Heart right ventricle (tissue), 16 donors: ENCODE measurements at regions not wholly inside any gene's neighbourhood (a gene's known extent, or its start where the extent isn't known, plus 50 kb on each side); places are given as distances from the start of the nearest gene placed in this dataset.
"Not testable (repeated sequence)": the region's sequence is repeated elsewhere in the genome, so short reads cannot be mapped to it uniquely, and the experiment has no call there.

Source experiments
- ATAC-seq, 8 donors: fragments of 200-7000 bp; cut with Tn5 transposase; one replicate each; pipeline ENCODE4 v1.9.1; 2020; ENCODE audit warnings: mild to moderate bottlenecking in 8 of 8, moderate library complexity in 8 of 8, moderate number of reproducible peaks in 1 of 8
- DNase-seq, 2 donors: peaks; one replicate each; pipeline ENCODE4 v3.0.0-alpha.2; 2020
- H3K27ac ChIP-seq, 10 donors: fragments of 200-600 bp; sonication (generic) in 2 of 10; one replicate each; pipeline versions ENCODE4 v1.5.0 to v1.8.0; 2020 to 2022; ENCODE audit warnings: mild to moderate bottlenecking in 3 of 10
- H3K27me3 ChIP-seq, 7 donors: fragments of 200-600 bp; one replicate each; pipeline ENCODE4 v1.8.0; 2021 to 2022; ENCODE audit warnings: mild to moderate bottlenecking in 2 of 7
- H3K36me3 ChIP-seq, 9 donors: fragments of 200-600 bp; sonication (generic) in 1 of 9; one replicate each; pipeline versions ENCODE4 v1.5.0 to v1.8.0; 2020 to 2022; ENCODE audit warnings: mild to moderate bottlenecking in 2 of 9
- H3K4me1 ChIP-seq, 9 donors: fragments of 200-600 bp; sonication (generic) in 1 of 9; one replicate each; pipeline versions ENCODE4 v1.5.0 to v1.8.0; 2020 to 2022; ENCODE audit warnings: mild to moderate bottlenecking in 4 of 9
- H3K4me3 ChIP-seq, 10 donors: fragments of 200-600 bp; sonication (generic) in 2 of 10; one replicate each; pipeline versions ENCODE4 v1.5.0 to v1.8.0; 2020 to 2022; ENCODE audit warnings: mild to moderate bottlenecking in 7 of 10, moderate library complexity in 2 of 10
- H3K9me3 ChIP-seq, 11 donors: fragments of 200-600 bp in 10 of 11; sonication (generic) in 2 of 11; one replicate each; pipeline versions ENCODE4 v1.5.0 to v1.8.0; 2013 to 2022; ENCODE audit warnings: mild to moderate bottlenecking in 2 of 11, control low read depth in 1 of 11, moderate library complexity in 1 of 11
- WGBS, 2 donors: extraction: QIAGEN DNeasy Blood & Tissue Kit; methylation state at CpG; one replicate each; pipeline ENCODE4 v1.1.7; 2013; ENCODE audit warnings: inconsistent platforms in 1 of 2; 5-methylcytosine and 5-hydroxymethylcytosine counted together
- intact Hi-C, 10 donors: fragments of 100-400 bp; cut with DNase I; formaldehyde crosslinking; loops; one replicate each; pipeline versions ENCODE4 v1.11.1 to v1.14.2; 2022
- TF ChIP-seq, protein P1 (sequence below), 9 donors: fragments of 200-600 bp; sonication (generic) in 2 of 9; IDR thresholded peaks; one replicate each; pipeline versions ENCODE4 v1.5.0 to v1.8.0; 2021 to 2022; ENCODE audit warnings: antibody characterized with exemption in 9 of 9, mild to moderate bottlenecking in 5 of 9, moderate library complexity in 1 of 9
- donor health status: Arrhythmogenic right ventricular cardiomyopathy.
- donor health status: ischemic (EF 13 %, LVEDD 7.1; RV severe dilation, severe dysfunction).
- donor health status: healthy with polysubstance abuse.
- donor health status: DM: no; HTN: yes; CAD: no.
- donor health status: DM: no; HTN: no; CAD: no.
- donor health status: ischemic (EF 25% LVEDD 6.9; RV normal size, moderate dysfunction).
- donor health status: ischemic (EF 25% LVEDD 5.7; RV mildly dilated, moderate dysfunction).
- donor health status: healthy.
- donor health status: DM: yes; HTN: yes; CAD: no.
- donor health status: Ischemic cardiomyopathy.
- donor health status: ischemic (EF 35%, LVEDD 5.7; RV mildly dilated, moderate dysfunction).
- donor health status: nonischemic (EF 11% LVEDD 7.7; RV severe dilation, severe dysfunction).
- donor health status: DM: yes; HTN: yes; CAD: no.
- donor health status: PGD.
- donor health status: ischemic (EF 29% LVEDD 5.4; RV normal size, mild dysfunction).
- donor health status: nonischemic (EF 23%, LVEDD 6.1; RV moderate dilation, normal function).

DNA sequence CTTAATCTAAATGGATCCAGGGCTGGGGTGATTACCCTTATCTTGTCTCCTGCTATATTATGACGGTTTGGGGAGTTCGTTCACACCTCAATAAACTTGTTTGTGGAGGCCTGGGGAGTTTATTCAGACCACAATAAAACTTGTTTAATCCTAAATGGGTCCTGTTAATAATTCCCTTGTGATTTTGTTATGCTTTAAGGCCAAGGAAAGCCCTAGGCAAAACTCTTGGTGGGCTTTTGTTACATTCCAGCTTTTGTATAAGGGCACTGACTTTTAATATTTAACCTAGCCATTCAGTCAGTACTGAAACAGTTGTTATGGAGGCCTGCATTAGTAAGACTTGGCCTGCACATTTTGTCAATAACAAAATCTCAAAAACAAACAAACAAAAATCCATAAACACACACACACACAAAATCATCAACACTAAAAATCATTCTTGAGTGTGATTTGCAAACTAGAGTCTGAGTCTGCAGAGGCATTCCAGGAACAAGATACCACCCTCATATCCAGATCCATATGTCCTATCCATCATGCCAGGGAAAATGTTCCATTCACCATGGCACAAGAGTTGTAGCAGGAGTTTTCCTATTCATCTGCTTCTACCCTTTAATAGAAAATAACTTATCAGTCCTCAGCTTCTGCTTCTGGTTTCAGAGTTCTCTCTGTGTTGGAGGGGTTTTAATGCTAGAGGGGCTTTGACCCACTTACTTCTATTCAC lies 421.7 kb downstream of the AGTPBP1 start:
- no peak for DNase-seq
- TF ChIP-seq, protein P1, sequence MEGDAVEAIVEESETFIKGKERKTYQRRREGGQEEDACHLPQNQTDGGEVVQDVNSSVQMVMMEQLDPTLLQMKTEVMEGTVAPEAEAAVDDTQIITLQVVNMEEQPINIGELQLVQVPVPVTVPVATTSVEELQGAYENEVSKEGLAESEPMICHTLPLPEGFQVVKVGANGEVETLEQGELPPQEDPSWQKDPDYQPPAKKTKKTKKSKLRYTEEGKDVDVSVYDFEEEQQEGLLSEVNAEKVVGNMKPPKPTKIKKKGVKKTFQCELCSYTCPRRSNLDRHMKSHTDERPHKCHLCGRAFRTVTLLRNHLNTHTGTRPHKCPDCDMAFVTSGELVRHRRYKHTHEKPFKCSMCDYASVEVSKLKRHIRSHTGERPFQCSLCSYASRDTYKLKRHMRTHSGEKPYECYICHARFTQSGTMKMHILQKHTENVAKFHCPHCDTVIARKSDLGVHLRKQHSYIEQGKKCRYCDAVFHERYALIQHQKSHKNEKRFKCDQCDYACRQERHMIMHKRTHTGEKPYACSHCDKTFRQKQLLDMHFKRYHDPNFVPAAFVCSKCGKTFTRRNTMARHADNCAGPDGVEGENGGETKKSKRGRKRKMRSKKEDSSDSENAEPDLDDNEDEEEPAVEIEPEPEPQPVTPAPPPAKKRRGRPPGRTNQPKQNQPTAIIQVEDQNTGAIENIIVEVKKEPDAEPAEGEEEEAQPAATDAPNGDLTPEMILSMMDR (IDR thresholded peaks at IDR 0.05): no peak
- Histone ChIP-seq H3K27me3 (no peaks in the 10 kb centered on the region), H3K4me1 (no peaks in the 10 kb centered on the region), H3K9me3 (peaks cover 0 to 21% (median 4%) of the 10 kb centered on the region in 11 donors), H3K4me3 (no peak overlapping the region), H3K36me3 (no peaks in the 10 kb centered on the region), H3K27ac (no peak overlapping the region)
- no peak for ATAC-seq
- intact Hi-C loops: no loop called here
- WGBS, 2 donors: 86 to 89% methylated on average over 2 of the region's 2 CpGs

DNA sequence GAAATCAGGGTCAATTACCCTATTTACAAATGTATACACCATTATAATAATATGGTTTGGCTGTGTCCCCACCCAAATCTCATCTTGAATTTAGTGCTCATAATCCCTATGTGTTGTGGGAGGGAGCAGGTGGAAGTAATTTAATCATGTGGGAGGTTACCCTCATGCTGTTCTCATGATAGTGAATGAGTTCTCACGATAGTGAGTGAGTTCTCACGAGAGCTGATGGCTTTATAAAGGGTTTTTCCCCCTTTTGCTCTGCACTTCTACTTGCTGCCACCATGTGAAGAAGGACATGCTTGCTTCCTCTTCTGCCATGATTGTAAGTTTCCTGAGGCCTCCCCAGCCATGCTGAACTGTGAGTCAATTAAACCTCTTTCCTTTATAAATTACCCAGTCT lies 426.2 kb downstream of the AGTPBP1 start:
- 86 to 90% methylated on average over 2 of the region's 2 CpGs for WGBS, 2 donors
- H3K27me3 ChIP-seq, H3K4me3 ChIP-seq, ATAC-seq, DNase-seq, H3K4me1 ChIP-seq, intact Hi-C loops, H3K36me3 ChIP-seq, H3K27ac ChIP-seq: not testable (repeated sequence)
- peaks cover 0 to 16% (median 0%) of the 10 kb centered on the region in 11 donors for H3K9me3 ChIP-seq

DNA sequence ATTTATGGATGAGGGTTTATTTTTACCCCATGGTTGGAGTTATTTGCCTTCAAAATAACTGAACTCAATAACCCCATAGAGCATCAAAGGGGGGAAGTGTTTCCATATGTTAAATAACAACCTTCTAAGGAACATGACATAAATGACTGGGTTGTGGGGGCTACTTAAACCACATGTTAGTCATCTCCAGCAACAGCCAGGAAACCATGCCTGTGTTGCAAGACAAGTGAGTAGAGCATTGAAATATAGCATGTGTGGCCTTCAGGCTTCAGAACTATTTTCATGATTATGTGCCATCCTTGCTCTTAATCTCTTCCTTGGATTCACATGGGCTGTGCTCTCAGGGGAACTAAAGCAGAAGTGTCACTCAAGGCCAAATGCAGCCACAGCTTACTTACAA lies 431.2 kb downstream of the AGTPBP1 start:
- DNase-seq (no peak), ATAC-seq (no peak)
- H3K27ac ChIP-seq: no peak overlapping the region
- intact Hi-C loops: no loop called here
- TF ChIP-seq, protein P1 (IDR thresholded peaks at IDR 0.05): no peak
- peaks cover 0 to 25% (median 0%) of the 10 kb centered on the region in 11 donors for H3K9me3 ChIP-seq
- no peaks in the 10 kb centered on the region for H3K36me3 ChIP-seq
- no peak overlapping the region for H3K4me3 ChIP-seq
- H3K4me1 ChIP-seq: no peaks in the 10 kb centered on the region
- H3K27me3 ChIP-seq: peaks cover 0 to 5% (median 0%) of the 10 kb centered on the region in 7 donors

DNA sequence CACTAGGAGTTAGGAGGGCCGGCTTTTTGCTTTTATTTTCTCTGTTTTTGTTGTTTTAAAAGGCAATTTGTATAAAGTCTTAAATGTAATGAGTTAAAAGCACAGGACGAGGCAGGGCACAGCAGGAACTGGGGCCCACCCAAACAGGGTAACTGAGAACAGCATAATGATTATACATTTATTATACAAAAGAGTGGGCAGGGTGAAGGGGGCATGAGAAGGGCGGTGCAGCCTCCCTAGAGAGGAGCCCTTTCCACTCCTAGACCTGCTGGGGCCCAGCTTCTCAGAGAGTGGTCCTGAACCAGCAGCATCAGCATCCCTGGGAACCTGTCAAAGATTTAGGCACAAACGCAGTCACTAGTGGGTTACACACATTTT lies 438.0 kb downstream of the AGTPBP1 start:
- Histone ChIP-seq H3K4me1 (peaks cover 0 to 4% (median 0%) of the 10 kb centered on the region in 9 donors), H3K27me3 (no peaks in the 10 kb centered on the region), H3K9me3 (no peaks in the 10 kb centered on the region), H3K36me3 (no peaks in the 10 kb centered on the region), H3K27ac (no peak overlapping the region), H3K4me3 (no peak overlapping the region)
- ATAC-seq: no peak
- intact Hi-C loops: no loop called here
- DNase-seq: no peak
- TF ChIP-seq, protein P1 (IDR thresholded peaks at IDR 0.05): no peak
- WGBS, 2 donors: 75 to 81% methylated on average over 4 of the region's 4 CpGs
